HFFc6 (cell line): ENCODE measurements at regions not wholly inside any gene's neighbourhood (a gene's known extent, or its start where the extent isn't known, plus 50 kb on each side); places are given as distances from the start of the nearest gene placed in this dataset.

ENCODE experiments used
- DNase-seq: peaks from one replicate; pipeline ENCODE4 v3.0.0-alpha.2; 2018
- H3K27ac Mint-ChIP-seq: 2 replicates; pipeline ENCODE4 v1.8.0; 2020; ENCODE audit warnings: mild to moderate bottlenecking, mixed read lengths
- H3K27me3 Mint-ChIP-seq: 2 replicates; pipeline ENCODE4 v1.8.0; 2021; ENCODE audit warnings: mild to moderate bottlenecking, moderate library complexity, mixed read lengths; ENCODE audit not compliant: insufficient read depth
- H3K36me3 Mint-ChIP-seq: 2 replicates; pipeline ENCODE4 v1.8.0; 2021; ENCODE audit warnings: low read depth, mixed read lengths
- H3K4me1 Mint-ChIP-seq: 2 replicates; pipeline ENCODE4 v1.8.0; 2020; ENCODE audit warnings: low read depth, mixed read lengths
- H3K4me3 Mint-ChIP-seq: 2 replicates; pipeline ENCODE4 v1.8.0; 2020; ENCODE audit warnings: mild to moderate bottlenecking, moderate library complexity, mixed read lengths
- H3K9me3 Mint-ChIP-seq: 2 replicates; pipeline ENCODE4 v1.8.0; 2020; ENCODE audit warnings: mild to moderate bottlenecking, mixed read lengths
- TF ChIP-seq, protein P1 (sequence below): fragments of 200-600 bp; sonication (generic); IDR thresholded peaks from 2 replicates; pipeline ENCODE4 v1.5.0; 2021; ENCODE audit warnings: antibody characterized with exemption, mild to moderate bottlenecking

DNA sequence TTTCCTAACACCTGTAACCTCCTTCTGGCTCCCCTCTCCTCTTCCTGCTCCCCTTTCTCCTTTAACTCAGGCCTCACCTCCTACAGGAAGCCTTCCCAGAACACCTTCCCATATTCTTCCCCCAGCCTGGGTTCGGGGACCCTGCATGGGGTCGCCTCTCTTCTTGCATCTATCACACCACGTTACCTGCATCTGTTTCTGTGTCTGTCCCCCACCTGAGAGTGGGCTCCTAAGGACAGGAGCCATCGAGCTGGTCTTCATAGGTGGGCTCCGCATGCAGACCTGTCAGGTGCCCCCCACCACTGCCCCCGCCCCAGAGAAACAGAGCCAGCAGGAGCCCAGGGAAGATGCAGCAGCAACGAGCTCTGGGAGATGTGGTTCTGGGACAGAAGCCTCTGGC lies 123.2 kb upstream of the GLI2 start:
- Mint-ChIP-seq H3K4me1 (peaks cover 58% of the 10 kb centered on the region), H3K27me3 (peaks cover 2% of the 10 kb centered on the region; the same call in 1 of the 2 replicates), H3K4me3 (no peak overlapping the region; the same call in 1 of the 2 replicates), H3K27ac (peak overlapping the region; percentile 99), H3K9me3 (no peaks in the 10 kb centered on the region), H3K36me3 (no peaks in the 10 kb centered on the region)
- DNase-seq = no peak
- TF ChIP-seq, protein P1, sequence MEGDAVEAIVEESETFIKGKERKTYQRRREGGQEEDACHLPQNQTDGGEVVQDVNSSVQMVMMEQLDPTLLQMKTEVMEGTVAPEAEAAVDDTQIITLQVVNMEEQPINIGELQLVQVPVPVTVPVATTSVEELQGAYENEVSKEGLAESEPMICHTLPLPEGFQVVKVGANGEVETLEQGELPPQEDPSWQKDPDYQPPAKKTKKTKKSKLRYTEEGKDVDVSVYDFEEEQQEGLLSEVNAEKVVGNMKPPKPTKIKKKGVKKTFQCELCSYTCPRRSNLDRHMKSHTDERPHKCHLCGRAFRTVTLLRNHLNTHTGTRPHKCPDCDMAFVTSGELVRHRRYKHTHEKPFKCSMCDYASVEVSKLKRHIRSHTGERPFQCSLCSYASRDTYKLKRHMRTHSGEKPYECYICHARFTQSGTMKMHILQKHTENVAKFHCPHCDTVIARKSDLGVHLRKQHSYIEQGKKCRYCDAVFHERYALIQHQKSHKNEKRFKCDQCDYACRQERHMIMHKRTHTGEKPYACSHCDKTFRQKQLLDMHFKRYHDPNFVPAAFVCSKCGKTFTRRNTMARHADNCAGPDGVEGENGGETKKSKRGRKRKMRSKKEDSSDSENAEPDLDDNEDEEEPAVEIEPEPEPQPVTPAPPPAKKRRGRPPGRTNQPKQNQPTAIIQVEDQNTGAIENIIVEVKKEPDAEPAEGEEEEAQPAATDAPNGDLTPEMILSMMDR = no peak

DNA sequence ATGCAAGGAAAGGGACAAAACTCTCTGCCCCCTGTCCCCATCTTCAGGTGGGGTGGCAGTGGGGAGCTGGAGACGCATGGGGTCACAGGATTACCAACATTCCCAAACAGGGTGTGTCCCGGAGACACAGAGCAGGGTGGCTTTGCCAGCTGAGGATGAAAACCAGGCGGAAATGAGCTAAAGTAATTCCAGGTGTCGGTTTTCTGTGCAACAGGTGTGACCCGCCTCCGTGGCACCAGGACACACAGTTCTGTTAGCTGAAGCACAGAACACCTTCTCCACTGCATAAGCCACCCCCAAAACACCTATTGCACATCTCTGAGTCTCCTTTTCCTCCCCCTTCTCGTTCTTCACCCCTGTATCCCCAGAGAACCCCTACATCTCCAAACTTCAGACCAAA lies 122.7 kb upstream of the GLI2 start:
- Mint-ChIP-seq H3K9me3 (no peaks in the 10 kb centered on the region), H3K4me1 (peaks cover 59% of the 10 kb centered on the region), H3K36me3 (no peaks in the 10 kb centered on the region), H3K27ac (peak overlapping the region; percentile 99), H3K27me3 (peaks cover 2% of the 10 kb centered on the region; the same call in 1 of the 2 replicates), H3K4me3 (peak overlapping the region; percentile 84)
- TF ChIP-seq, protein P1 = no peak
- DNase-seq = no peak

DNA sequence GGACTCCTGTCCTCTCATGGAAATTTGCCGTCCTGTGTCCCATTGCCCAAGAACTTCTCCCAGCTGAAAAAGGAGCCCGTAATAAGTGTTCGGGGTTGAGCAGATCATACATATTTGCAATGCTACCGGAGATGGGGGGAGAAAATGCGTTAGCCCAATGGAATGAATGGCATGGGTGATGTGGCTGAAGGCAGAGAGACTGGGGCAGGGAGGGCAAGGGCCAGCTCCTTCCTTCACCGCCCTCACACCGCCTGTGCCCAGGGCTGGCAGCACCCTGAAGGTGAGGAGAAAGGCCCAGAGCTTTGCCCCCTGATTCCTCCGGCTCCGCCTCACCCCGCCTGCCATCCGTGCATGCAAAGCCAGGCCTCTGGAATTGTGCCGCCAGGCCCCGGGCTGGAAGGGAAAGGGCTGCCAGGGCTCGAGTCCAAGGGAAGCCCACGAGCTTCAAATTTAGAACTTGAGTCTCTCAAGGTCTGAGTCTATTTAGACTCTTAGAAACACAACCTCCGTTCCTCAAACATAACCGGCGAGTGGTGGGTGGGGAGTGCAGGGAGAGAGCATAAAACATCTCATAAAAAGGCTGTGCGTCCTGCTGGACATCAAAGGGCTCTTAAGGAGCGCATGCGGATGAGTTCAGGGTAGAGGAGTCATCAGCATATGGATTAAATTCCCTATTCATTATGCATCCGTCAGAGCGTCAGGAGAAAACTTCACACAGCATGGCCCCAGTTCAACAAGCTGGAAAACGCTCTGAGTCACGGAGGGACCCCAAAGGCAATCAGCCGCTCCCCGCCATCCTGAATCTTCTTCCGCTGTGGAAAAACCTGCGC lies 121.7 kb upstream of the GLI2 start:
- DNase-seq = peak; percentile 95
- Mint-ChIP-seq H3K4me1 (peaks cover 59% of the 10 kb centered on the region), H3K9me3 (no peaks in the 10 kb centered on the region), H3K27ac (peak overlapping the region; percentile 99), H3K36me3 (no peaks in the 10 kb centered on the region), H3K27me3 (peaks cover 2% of the 10 kb centered on the region; the same call in 1 of the 2 replicates), H3K4me3 (peak overlapping the region; percentile 84)
- TF ChIP-seq, protein P1 = no peak

DNA sequence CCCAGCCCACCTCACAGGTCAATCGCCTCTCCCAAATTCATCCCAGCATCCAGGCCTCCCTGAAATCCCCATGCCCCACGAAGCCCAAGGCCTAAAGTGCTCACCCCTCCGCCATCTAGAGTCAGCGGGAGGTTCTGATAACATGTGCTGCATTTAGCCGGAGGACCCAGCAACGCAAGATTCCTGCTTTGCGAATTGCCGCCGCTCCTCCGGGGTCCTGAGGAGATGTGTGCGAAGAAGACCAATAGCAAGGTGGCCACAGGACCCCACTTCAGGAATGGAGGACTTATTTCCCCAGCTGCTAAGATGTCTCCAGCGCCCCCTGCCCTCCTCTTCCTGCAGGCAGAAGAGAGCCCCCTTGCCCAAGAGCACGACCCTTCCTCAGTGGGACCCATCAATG lies 120.8 kb upstream of the GLI2 start:
- no peak for DNase-seq

DNA sequence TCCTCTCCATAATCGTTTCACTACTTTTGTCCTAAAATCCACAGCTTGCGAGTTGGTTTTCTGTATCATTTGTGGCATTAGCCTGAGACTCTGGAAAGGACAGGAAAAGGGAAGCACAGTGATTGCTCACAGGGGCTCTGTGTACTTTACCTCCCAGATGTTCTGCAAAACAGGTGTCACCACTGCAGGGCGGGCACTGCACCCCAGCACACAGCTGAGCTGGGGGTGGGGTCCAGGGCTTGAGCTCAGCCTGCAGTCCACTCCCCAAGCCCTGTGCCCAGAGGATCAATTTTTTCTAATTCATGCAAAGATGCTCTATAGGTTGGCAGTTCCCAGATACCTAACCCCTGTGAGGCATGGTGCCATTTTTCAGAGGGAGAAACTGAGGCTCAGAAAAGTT lies 119.4 kb upstream of the GLI2 start:
- Mint-ChIP-seq H3K27me3 (peaks cover 2% of the 10 kb centered on the region; the same call in 1 of the 2 replicates), H3K4me1 (peaks cover 78% of the 10 kb centered on the region)
- TF ChIP-seq, protein P1 = no peak

More for the DNA sequence above, 120.8 kb upstream of the GLI2 start:
- Mint-ChIP-seq H3K27ac (peak overlapping the region; percentile 99), H3K36me3 (no peaks in the 10 kb centered on the region), H3K9me3 (no peaks in the 10 kb centered on the region), H3K27me3 (peaks cover 2% of the 10 kb centered on the region; the same call in 1 of the 2 replicates), H3K4me1 (peaks cover 66% of the 10 kb centered on the region), H3K4me3 (peak overlapping the region; percentile 84)
- TF ChIP-seq, protein P1 = peak; percentile 16; the same call in 1 of the 2 replicates

More for the DNA sequence above, 119.4 kb upstream of the GLI2 start:
- peak overlapping the region; percentile 42 for H3K27ac Mint-ChIP-seq
- DNase-seq = no peak
- H3K9me3 Mint-ChIP-seq = no peaks in the 10 kb centered on the region
- H3K4me3 Mint-ChIP-seq = no peak overlapping the region
- H3K36me3 Mint-ChIP-seq = no peaks in the 10 kb centered on the region
